ENCODE measurements at regions not wholly inside any gene's neighbourhood (a gene's known extent, or its start where the extent isn't known, plus 50 kb on each side); places are given as distances from the start of the nearest gene placed in this dataset.

- TF ChIP-seq POLR2A (IDR thresholded peaks at IDR 0.05; ENCODE audit: low read length) (no peak), GATA1 (IDR thresholded peaks at IDR 0.05; ENCODE audit: low read depth, low read length) (no peak)
Observed at GRCh38 chr3:28056806-28057205, 184.6 kb upstream of the CMC1 start.
